T-cell (primary cell): ENCODE measurements at regions not wholly inside any gene's neighbourhood (a gene's known extent, or its start where the extent isn't known, plus 50 kb on each side); places are given as distances from the start of the nearest gene placed in this dataset.

Experiments used
- ATAC-seq, 4 experiments: fragments of 200-7000 bp in 3 of 4; fragments of 150-1000 bp in 1 of 4; cut with Tn5 transposase; replicated peaks in 1 of 4; 1 replicate in 3 of 4; 2 replicates in 1 of 4; pipeline ENCODE4 v1.10.0; 2021; ENCODE audit warnings: moderate library complexity in 3 of 4, mild to moderate bottlenecking in 2 of 4, moderate number of reproducible peaks in 1 of 4
- CTCF ChIA-PET, 2 donors: fragments of 300-600 bp; sonication (Branson Sonifier 250); formaldehyde crosslinking; loops; one replicate each; lab custom pipeline; 2022; ENCODE audit warnings: antibody characterized with exemption in 2 of 2; lab: Charles Lee
- POLR2A ChIA-PET, 2 donors: fragments of 300-600 bp; sonication (Branson Sonifier 250); formaldehyde crosslinking; loops; one replicate each; lab custom pipeline; 2022; ENCODE audit warnings: antibody characterized with exemption in 2 of 2; lab: Charles Lee
- DNase-seq, 35 experiments: peaks; one replicate each; pipeline versions ENCODE4 v3.0.0 to v3.0.0-alpha.2; 2013 to 2023
- H3K27ac ChIP-seq: one replicate; pipeline ENCODE4 v1.5.1; 2013; ENCODE audit warnings: low read length
- H3K27me3 ChIP-seq, 2 experiments: replicated peaks in 1 of 2; 1 replicate in 1 of 2; 2 replicates in 1 of 2; pipeline versions ENCODE4 v1.6.1 to v1.7.0; 2013; ENCODE audit warnings: low read length in 1 of 2, mixed read lengths in 1 of 2; ENCODE audit not compliant: control insufficient read depth in 2 of 2, insufficient read depth in 2 of 2; ENCODE audit errors: extremely low read depth in 1 of 2
- H3K36me3 ChIP-seq, 2 donors: 1 replicate in 1 of 2; 2 replicates in 1 of 2; pipeline versions ENCODE4 v1.6.1 to v1.7.0; 2013; ENCODE audit warnings: low read length in 1 of 2; ENCODE audit not compliant: control insufficient read depth in 2 of 2, insufficient read depth in 1 of 2; ENCODE audit errors: extremely low read depth in 1 of 2
- H3K4me1 ChIP-seq, 2 experiments: 1 replicate in 1 of 2; 2 replicates in 1 of 2; pipeline versions ENCODE4 v1.6.1 to v1.7.0; 2013; ENCODE audit warnings: low read length in 2 of 2, mixed read lengths in 1 of 2; ENCODE audit not compliant: insufficient read depth in 2 of 2, control insufficient read depth in 1 of 2; ENCODE audit errors: extremely low read depth in 1 of 2
- H3K4me3 ChIP-seq, 2 donors: 1 replicate in 1 of 2; 2 replicates in 1 of 2; pipeline versions ENCODE4 v1.5.1 to v1.7.0; 2013; ENCODE audit warnings: mild to moderate bottlenecking in 2 of 2, low read length in 1 of 2, moderate library complexity in 1 of 2; ENCODE audit not compliant: control insufficient read depth in 1 of 2; ENCODE audit errors: extremely low read depth in 1 of 2
- H3K9me3 ChIP-seq: 2 replicates; pipeline ENCODE4 v1.7.0; 2013
- H3K27ac Mint-ChIP-seq, 2 donors: one replicate each; pipeline ENCODE4 v1.8.0; 2020 to 2021; ENCODE audit warnings: mild to moderate bottlenecking in 2 of 2, mixed read lengths in 2 of 2
- H3K27me3 Mint-ChIP-seq, 2 donors: one replicate each; pipeline ENCODE4 v1.8.0; 2021 to 2022; ENCODE audit warnings: mixed read lengths in 2 of 2
- H3K36me3 Mint-ChIP-seq: one replicate; pipeline ENCODE4 v1.8.0; 2021; ENCODE audit warnings: mixed read lengths
- H3K4me1 Mint-ChIP-seq, 3 donors: one replicate each; pipeline ENCODE4 v1.8.0; 2020 to 2022; ENCODE audit warnings: mixed read lengths in 3 of 3, mild to moderate bottlenecking in 1 of 3
- H3K4me3 Mint-ChIP-seq, 3 donors: one replicate each; pipeline ENCODE4 v1.8.0; 2020 to 2022; ENCODE audit warnings: mild to moderate bottlenecking in 3 of 3, mixed read lengths in 3 of 3, moderate library complexity in 3 of 3
- H3K9me3 Mint-ChIP-seq, 3 donors: one replicate each; pipeline ENCODE4 v1.8.0; 2020 to 2022; ENCODE audit warnings: mixed read lengths in 3 of 3
- WGBS: methylation state at CpG from one replicate; pipeline ENCODE4 v1.1.5; 2013; ENCODE audit warnings: missing lambda C conversion rate; ENCODE audit not compliant: insufficient coverage; 5-methylcytosine and 5-hydroxymethylcytosine counted together

DNA sequence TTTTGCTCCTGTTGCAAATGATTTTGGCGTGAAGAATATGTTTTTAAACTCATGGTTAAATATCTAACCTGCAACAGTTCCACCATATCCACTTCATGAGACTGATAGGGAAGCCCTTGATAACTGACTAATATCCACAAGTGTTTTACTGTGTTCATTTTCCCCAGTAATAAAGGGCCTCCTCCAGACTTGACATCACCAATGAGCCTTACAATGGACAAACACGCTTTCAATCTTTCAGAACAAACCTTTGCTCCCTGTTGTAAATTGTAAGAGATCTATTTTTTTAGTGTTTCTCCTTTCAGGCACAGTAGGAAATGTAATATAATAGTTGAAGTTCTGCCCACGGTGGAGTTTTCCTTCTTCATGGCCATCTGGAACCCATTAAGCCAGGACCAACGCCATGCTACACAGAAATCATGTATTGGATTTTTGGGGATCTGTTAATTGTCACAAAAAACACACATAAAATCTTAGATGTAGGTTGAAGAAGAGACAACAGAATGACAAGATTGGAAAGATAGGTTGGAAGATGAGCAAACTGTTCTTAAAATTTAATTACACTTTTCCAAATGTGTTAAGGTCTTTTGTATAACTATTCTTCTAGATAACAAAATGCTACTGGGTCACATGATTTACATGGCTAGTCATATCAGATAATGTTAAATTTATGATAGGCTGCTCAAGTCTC lies 1030.1 kb downstream of the FSTL5 start:
- H3K27me3 ChIP-seq = no peaks in the 10 kb centered on the region
- H3K9me3 Mint-ChIP-seq = peaks cover 0 to 14% (median 14%) of the 10 kb centered on the region in 3 donors
- CTCF ChIA-PET = no interaction called here
- no peaks in the 10 kb centered on the region for H3K36me3 Mint-ChIP-seq
- H3K9me3 ChIP-seq = no peaks in the 10 kb centered on the region
- no CpG with 5 or more reads among the region's 4 CpGs for WGBS
- no peak overlapping the region for H3K27ac Mint-ChIP-seq
- H3K4me3 ChIP-seq = no peak overlapping the region
- H3K27ac ChIP-seq = no peak overlapping the region
- no peaks in the 10 kb centered on the region for H3K4me1 Mint-ChIP-seq
- POLR2A ChIA-PET = no interaction called here
- H3K4me1 ChIP-seq = no peaks in the 10 kb centered on the region
- no peaks in the 10 kb centered on the region for H3K36me3 ChIP-seq
- DNase-seq (no peak), ATAC-seq (no peak)
- no peak overlapping the region for H3K4me3 Mint-ChIP-seq
- no peaks in the 10 kb centered on the region for H3K27me3 Mint-ChIP-seq

DNA sequence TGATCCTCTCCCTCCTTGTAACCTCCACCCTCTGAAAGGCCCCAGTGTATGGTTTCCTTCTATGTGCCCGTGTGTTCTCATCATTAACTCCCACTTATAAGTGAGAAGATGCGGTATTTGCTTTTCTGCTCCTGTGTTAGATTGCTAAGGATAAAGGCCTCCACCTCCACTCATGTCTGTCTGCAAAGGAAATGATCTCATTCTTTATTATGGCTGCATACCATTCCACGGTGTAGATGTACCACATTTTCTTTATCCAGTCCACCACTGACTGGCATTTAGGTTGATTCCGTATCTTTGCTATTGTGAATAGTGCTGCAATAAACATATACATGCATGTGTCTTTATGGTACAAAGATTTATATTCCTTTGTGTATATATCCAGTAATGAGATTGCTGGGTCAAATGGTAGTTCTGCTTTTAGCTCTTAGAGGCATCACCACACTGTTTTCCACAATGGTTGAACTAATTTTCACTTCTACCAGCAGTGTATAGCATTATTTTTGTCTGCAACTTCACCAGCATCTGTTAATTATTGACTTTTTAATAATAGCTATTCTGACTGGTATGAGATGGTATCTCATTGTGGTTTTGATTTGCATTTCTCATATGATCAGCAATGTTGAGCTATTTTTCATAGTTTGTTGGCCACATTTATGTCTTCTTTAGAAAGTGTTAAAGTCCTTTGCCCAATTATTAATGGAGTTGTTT lies 1030.9 kb downstream of the FSTL5 start:
- DNase-seq (no peak), ATAC-seq (no peak)
- POLR2A ChIA-PET = no interaction called here
- CTCF ChIA-PET = no interaction called here
- H3K36me3 ChIP-seq = no peaks in the 10 kb centered on the region
- Mint-ChIP-seq H3K27ac (no peak overlapping the region), H3K4me3 (no peak overlapping the region), H3K27me3 (no peaks in the 10 kb centered on the region), H3K36me3 (no peaks in the 10 kb centered on the region), H3K9me3 (peaks cover 0 to 11% (median 8%) of the 10 kb centered on the region in 3 donors), H3K4me1 (no peaks in the 10 kb centered on the region)
- H3K27ac ChIP-seq = no peak overlapping the region
- no peaks in the 10 kb centered on the region for H3K27me3 ChIP-seq
- no CpG with 5 or more reads among the region's 4 CpGs for WGBS
- H3K9me3 ChIP-seq = no peaks in the 10 kb centered on the region
- no peaks in the 10 kb centered on the region for H3K4me1 ChIP-seq
- H3K4me3 ChIP-seq = no peak overlapping the region

DNA sequence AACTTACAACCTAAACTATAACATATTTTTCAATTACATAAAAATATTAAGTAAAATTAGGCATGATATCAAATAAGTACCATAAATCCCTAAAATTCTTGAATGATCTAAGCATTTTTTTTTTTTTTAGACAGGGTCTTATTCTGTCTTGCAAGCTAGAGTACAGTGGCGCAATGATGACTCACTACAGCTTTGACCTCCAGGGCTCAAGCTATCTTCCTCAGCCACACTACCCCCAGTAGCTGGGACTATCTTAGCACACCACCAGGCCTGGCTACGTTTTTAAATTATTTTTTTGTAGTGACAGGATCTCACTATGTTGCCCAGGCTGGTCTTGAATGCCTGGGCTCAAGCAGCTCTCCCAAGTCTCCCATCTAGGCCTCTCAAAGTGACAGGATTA lies 1042.3 kb downstream of the FSTL5 start:
- DNase-seq = no peak
- Histone ChIP-seq H3K27me3 (no peaks in the 10 kb centered on the region), H3K36me3 (no peaks in the 10 kb centered on the region), H3K27ac (no peak overlapping the region), H3K9me3 (peaks cover 3% of the 10 kb centered on the region), H3K4me3 (no peak overlapping the region), H3K4me1 (no peaks in the 10 kb centered on the region)
- Mint-ChIP-seq H3K4me3 (no peak overlapping the region), H3K4me1 (no peaks in the 10 kb centered on the region), H3K36me3 (no peaks in the 10 kb centered on the region), H3K27me3 (no peaks in the 10 kb centered on the region), H3K27ac (no peak overlapping the region), H3K9me3 (peaks cover 0 to 13% (median 3%) of the 10 kb centered on the region in 3 donors)
- ATAC-seq = no peak
- no CpG with 5 or more reads among the region's 2 CpGs for WGBS
- POLR2A ChIA-PET = no interaction called here
- CTCF ChIA-PET = no interaction called here

DNA sequence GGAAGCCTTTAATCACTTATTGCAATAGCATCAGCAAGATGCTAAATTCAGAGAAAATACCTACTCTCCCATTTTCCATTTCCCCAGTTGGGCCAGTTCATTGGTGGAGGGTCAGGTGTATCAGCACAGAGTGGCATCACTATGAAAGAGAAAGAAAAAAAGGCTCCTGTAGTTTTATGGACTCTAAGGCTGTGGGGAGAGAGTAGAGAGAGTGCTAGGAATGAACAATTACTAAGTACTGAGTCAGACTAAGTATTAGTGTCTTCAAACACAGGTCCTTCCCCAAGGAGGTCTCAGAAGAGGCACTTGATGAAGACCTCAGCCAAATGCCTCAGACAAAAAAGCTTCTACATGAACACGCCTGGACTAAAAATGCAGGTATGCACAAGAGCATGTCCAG lies 1061.9 kb downstream of the FSTL5 start:
- ChIA-PET CTCF (interaction anchor here in 1 of 2 donors (0.6 kb wide), 1 partner anchor 147 kb away, joined by 4 read pairs; no protein-coding TSS in a partner anchor), POLR2A (no interaction called here)
- Histone ChIP-seq H3K27me3 (no peaks in the 10 kb centered on the region), H3K4me3 (no peak overlapping the region), H3K36me3 (no peaks in the 10 kb centered on the region), H3K9me3 (no peaks in the 10 kb centered on the region), H3K4me1 (no peaks in the 10 kb centered on the region), H3K27ac (no peak overlapping the region)
- peaks cover 0 to 26% (median 11%) of the 10 kb centered on the region in 3 donors for H3K9me3 Mint-ChIP-seq
- H3K27me3 Mint-ChIP-seq = no peaks in the 10 kb centered on the region
- H3K36me3 Mint-ChIP-seq = no peaks in the 10 kb centered on the region
- no peaks in the 10 kb centered on the region for H3K4me1 Mint-ChIP-seq
- no peak overlapping the region for H3K4me3 Mint-ChIP-seq
- 100% methylated on average over 1 of the region's 1 CpG for WGBS
- ATAC-seq (no peak), DNase-seq (no peak)
- no peak overlapping the region for H3K27ac Mint-ChIP-seq

DNA sequence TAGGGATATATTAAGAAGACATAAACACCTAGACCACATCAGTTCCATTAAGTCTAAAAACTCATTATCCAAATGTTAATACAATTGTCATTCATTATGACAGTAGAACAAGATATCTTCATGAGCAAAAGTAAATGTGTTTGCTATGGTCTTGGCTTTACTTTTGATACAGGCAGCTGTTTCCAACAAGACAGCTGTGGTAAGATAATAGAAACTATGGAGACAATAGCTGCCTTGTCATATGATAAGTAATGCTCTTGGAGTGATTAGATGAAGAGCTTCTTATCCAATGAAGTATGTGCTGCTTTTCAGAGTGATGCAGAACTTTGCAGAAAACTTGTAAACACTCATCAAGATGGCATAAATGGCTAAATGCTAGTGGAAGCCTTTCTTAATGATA lies 1066.0 kb downstream of the FSTL5 start:
- Mint-ChIP-seq H3K27ac (no peak overlapping the region), H3K4me3 (no peak overlapping the region), H3K27me3 (no peaks in the 10 kb centered on the region), H3K9me3 (peaks cover 0 to 10% (median 6%) of the 10 kb centered on the region in 3 donors), H3K36me3 (no peaks in the 10 kb centered on the region), H3K4me1 (no peaks in the 10 kb centered on the region)
- Histone ChIP-seq H3K27ac (no peak overlapping the region), H3K4me3 (no peak overlapping the region), H3K4me1 (no peaks in the 10 kb centered on the region), H3K36me3 (no peaks in the 10 kb centered on the region), H3K9me3 (no peaks in the 10 kb centered on the region), H3K27me3 (no peaks in the 10 kb centered on the region)
- no peak for ATAC-seq
- ChIA-PET CTCF (no interaction called here), POLR2A (no interaction called here)
- no peak for DNase-seq

DNA sequence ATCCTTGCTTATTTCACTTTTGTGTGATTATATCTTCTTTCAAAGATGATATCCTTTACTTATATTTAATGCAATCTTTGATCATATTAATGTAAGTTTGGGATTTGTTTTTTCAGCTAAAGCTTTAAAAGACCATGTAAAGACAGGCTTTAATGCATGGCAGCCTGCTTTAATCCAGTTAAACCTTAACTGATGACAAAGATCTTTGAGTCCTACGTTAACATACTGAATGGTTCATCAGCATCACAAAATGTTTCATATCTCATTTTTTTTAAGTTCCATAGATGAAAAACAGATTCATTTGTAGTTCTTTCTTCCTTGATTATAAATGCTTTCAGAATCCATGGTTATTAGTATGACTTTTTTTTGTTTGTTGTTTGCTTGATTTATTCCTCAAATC lies 1102.8 kb downstream of the FSTL5 start:
- H3K4me3 ChIP-seq = no peak overlapping the region
- no peaks in the 10 kb centered on the region for H3K9me3 ChIP-seq
- Mint-ChIP-seq H3K9me3 (peaks cover 0 to 18% (median 13%) of the 10 kb centered on the region in 3 donors), H3K27me3 (no peaks in the 10 kb centered on the region), H3K36me3 (no peaks in the 10 kb centered on the region), H3K27ac (no peak overlapping the region), H3K4me1 (no peaks in the 10 kb centered on the region), H3K4me3 (no peak overlapping the region)
- no peaks in the 10 kb centered on the region for H3K36me3 ChIP-seq
- no CpG with 5 or more reads among the region's 1 CpG for WGBS
- POLR2A ChIA-PET = no interaction called here
- no peak for ATAC-seq
- H3K27me3 ChIP-seq = no peaks in the 10 kb centered on the region
- DNase-seq = no peak
- no peak overlapping the region for H3K27ac ChIP-seq
- CTCF ChIA-PET = no interaction called here
- H3K4me1 ChIP-seq = no peaks in the 10 kb centered on the region
